ENCODE measurements at regions not wholly inside any gene's neighbourhood (a gene's known extent, or its start where the extent isn't known, plus 50 kb on each side); places are given as distances from the start of the nearest gene placed in this dataset.

DNA sequence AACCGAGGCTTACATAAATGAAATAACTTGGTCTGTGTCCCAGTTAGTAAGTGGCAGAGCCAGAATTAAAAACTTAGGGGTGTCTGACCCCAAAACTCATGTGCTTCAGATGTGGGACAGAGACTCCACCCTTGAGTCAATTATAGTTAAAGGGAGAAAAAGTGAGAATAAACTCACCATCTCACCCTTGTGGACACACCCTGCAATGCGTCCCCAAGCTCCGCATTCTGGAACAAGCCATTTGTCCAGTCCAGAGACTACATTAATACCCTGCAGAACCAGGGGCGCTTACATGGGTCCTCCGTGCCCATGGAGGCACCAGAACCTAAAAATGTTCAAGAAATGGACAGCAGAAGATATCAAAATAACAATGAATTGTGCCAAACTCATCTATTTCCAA is 207.0 kb upstream of the ZNF507 start:
- TF ChIP-seq, protein P1, sequence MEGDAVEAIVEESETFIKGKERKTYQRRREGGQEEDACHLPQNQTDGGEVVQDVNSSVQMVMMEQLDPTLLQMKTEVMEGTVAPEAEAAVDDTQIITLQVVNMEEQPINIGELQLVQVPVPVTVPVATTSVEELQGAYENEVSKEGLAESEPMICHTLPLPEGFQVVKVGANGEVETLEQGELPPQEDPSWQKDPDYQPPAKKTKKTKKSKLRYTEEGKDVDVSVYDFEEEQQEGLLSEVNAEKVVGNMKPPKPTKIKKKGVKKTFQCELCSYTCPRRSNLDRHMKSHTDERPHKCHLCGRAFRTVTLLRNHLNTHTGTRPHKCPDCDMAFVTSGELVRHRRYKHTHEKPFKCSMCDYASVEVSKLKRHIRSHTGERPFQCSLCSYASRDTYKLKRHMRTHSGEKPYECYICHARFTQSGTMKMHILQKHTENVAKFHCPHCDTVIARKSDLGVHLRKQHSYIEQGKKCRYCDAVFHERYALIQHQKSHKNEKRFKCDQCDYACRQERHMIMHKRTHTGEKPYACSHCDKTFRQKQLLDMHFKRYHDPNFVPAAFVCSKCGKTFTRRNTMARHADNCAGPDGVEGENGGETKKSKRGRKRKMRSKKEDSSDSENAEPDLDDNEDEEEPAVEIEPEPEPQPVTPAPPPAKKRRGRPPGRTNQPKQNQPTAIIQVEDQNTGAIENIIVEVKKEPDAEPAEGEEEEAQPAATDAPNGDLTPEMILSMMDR (conservative IDR thresholded peaks at IDR 0.05; ENCODE audit: low read depth, low read length), result no peak
- TF ChIP-seq MXI1 (IDR thresholded peaks at IDR 0.05; ENCODE audit: borderline replicate concordance, low read depth, low read length) (no peak), POLR2A (IDR thresholded peaks at IDR 0.05; ENCODE audit: low read depth, low read length) (no peak), BHLHE40 (IDR thresholded peaks at IDR 0.05; ENCODE audit: low read depth, low read length) (no peak), MAZ (IDR thresholded peaks at IDR 0.05; ENCODE audit: borderline replicate concordance, low read depth, low read length) (no peak), RFX5 (IDR thresholded peaks at IDR 0.05; ENCODE audit: low read depth, low read length) (no peak), RAD21 (IDR thresholded peaks at IDR 0.05; ENCODE audit: low read length) (no peak), SMC3 (IDR thresholded peaks at IDR 0.05; ENCODE audit: low read depth, low read length) (no peak)
- TF ChIP-seq, protein P2, sequence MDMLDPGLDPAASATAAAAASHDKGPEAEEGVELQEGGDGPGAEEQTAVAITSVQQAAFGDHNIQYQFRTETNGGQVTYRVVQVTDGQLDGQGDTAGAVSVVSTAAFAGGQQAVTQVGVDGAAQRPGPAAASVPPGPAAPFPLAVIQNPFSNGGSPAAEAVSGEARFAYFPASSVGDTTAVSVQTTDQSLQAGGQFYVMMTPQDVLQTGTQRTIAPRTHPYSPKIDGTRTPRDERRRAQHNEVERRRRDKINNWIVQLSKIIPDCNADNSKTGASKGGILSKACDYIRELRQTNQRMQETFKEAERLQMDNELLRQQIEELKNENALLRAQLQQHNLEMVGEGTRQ (IDR thresholded peaks at IDR 0.05; ENCODE audit: low read depth, low read length), result no peak

All from IMR-90 (cell line).